DMS79 treated with DMSO at 0.1 percent for 48 hours (cell line): ENCODE measurements at regions not wholly inside any gene's neighbourhood (a gene's known extent, or its start where the extent isn't known, plus 50 kb on each side); places are given as distances from the start of the nearest gene placed in this dataset.
A peak's percentile ranks its signal among the peaks of the same experiment; 100 is the strongest.
"Not testable (repeated sequence)": the region's sequence is repeated elsewhere in the genome, so short reads cannot be mapped to it uniquely, and the experiment has no call there.

Experiments
- DNase-seq: peaks from one replicate; lab custom pipeline; 2025; lab: John Stamatoyannopoulos, UW

DNA sequence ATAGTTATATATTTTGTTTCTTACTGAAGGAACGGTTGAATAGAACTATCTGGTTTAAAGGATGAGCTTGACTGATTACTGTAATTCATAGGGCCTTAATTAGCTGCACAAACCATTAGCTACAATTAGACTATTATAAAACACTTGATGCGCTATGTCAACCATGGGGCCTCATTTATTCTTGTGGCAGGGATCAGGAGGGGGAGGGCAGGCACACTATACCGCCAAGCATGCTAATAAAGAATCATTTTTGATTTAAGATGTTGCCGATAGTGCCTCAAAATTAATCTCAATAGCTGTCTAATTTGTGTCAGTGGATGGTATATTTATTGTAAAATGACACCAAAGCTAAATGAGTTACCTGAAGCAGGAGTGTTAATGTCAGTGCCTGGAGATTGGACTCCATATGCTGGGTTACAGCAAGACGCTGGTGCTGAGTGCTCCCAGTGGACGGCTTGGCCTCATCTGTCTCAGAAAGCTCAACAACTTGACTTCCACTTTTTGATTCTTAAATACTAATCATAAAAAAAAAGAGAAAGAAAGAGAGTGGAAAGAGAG is 1007.0 kb upstream of the CELF4 start:
- DNase-seq, result peak; percentile 98

GRCh38 chr18:38571651-38572050 is 1006.1 kb upstream of the CELF4 start:
- peak; percentile 67 for DNase-seq

GRCh38 chr18:38565513-38565912 is 999.9 kb upstream of the CELF4 start:
- DNase-seq, result no peak

DNA sequence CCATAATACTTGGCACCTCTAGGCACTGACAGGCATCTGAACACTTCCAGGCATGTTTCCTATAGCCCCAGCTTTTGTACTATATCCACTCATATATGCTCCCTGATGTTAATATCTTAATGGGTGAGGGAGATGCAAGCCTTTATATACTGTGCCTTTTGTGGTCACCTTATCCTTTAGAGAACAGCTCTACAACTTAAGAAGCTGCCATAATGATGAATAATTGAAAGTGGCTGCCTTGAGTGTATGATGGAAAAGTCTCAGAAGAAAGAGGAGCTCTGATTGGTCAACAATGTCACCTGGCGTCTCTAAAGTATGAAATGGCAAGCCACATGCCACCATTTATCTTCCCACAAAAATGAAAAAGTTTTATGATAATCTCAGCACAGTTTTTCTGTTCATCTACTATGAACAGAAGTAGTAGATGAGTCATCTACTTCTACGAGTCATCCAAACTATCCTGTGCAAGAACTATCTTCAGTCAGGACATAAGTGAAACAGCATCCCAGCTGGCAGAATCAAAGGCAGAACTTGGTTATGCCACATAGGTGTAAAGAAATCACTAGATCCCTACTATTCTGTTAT is 997.9 kb upstream of the CELF4 start:
- no peak for DNase-seq

- DNase-seq, result no peak
Measured at GRCh38 chr18:38557006-38557405, 991.4 kb upstream of the CELF4 start.

DNA sequence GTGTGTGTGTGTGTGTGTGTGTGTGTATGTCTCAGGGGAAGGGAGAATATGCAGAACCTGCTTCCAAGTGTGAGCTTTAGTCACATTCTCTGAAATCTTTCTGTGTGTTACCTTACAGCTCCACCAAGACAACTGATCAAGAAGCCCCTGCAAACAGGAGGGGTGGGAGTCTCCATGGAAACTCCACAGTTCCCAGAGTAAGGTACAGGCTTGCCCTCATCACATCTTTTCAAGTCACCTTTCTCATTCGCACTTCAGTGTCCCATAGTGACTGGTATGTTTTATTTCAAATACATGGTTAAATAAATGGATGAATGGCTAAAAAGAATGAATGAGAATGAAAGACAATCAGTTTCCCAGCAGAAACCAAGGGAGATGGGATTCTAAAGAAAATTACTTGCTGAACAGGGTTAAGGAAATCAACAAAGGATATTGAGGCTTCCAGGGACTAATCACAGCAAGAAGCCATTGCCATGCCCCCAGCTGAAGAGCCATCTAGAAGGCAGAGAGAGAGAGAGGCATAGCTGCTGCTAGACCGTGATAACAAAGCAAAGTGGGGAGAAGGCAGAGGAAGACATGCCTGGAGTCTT is 987.2 kb upstream of the CELF4 start:
- no peak for DNase-seq

- no peak for DNase-seq
Measured at GRCh38 chr18:38551881-38552280, 986.3 kb upstream of the CELF4 start.

DNA sequence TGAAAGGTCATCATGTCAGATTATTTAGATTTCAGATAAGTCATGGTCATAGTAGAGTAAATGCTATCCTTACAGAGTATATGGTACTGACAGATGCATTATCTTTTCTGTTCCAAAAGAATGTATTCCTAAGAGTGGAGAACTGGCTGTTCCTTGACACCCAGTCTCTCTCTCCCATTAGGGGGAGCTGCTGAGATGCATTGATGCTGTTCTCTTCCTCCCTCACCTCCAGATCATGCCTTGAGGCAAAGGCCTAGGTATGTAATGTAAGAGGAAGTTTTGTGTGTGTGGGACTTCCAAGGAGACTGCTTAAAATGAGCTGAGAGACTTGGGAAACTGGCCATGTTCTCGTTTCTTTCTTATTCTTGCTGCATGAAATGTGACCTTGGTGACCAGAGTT is 979.5 kb upstream of the CELF4 start:
- no peak for DNase-seq

GRCh38 chr18:38539856-38540255 is 974.3 kb upstream of the CELF4 start:
- DNase-seq, result no peak

GRCh38 chr18:38539371-38539770 is 973.8 kb upstream of the CELF4 start:
- no peak for DNase-seq

DNA sequence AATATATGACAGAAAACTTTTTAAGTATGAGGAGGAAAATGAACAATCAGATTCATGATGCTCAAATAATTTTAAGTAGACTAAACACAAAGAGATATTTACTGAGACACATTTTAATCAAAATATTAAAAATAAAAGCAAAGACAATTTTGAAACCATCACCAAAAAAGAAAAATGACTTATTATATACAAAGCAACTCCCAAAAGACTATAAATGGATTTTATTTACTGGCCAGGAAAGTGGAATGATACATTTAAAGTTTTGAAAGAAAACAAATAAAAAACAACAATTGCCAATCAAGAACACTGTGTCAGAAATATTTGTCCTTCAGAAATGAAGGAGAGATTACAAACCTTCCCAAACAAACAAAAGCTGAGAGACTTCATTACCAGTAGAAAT is 968.5 kb upstream of the CELF4 start:
- DNase-seq, result no peak

DNA sequence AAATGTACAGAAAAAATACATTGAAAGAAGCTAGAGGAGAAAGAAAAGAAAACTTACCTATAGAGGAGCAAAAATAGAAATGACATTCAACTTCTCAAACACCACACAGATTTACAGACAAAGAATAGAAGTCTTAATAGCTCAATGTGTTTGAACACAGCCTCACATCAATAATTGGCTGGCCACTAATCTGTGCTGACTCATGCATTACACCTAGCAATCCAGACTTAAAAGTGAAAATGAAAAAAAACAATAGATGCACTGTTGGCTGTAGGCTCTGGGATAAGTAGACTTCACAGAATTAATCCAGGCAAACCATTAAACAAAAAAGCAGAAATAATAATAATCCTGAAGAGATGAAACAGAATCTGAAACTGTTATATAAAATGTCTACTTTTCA is 961.3 kb upstream of the CELF4 start:
- DNase-seq, result no peak

- DNase-seq, result no peak
Measured at GRCh38 chr18:38525039-38525438, 959.4 kb upstream of the CELF4 start.

GRCh38 chr18:38520786-38521185 is 955.2 kb upstream of the CELF4 start:
- no peak for DNase-seq

DNA sequence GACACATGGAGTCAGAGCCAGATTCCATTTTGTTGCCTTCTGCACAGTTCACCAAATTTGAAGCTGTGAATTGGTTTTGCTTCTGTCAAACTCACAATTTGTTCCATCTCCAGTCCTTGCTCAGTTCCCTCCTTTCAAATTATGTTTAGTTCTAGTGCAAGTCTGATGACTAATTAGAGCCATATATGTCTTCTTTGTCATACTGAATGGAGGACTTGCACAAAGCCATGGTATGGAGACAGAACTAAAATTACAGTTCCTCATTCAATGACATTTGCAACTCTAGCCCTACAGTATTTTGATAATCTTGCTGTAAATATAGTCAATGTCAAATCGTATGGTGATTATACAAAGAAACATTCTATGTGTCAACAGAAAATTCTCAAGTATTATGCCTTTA is 936.9 kb upstream of the CELF4 start:
- DNase-seq, result no peak

DNA sequence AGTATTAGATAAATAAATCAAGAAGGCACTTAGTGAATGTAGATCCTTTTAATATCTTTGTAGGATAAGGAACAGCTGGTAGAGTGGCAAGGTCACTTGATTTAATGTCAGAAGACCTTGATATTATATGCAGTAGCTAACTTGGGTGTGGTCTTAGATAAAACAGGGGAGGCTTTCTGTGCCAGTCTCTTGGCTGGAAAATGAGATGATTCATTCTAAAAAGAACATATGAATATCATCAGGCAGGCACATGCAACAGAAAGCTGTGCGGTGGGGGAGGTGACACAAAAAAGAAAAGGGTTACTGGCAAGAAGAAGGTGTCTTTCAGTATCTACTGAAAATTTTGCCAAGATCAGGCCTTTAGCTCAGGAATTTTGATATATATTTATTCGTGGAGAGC is 931.7 kb upstream of the CELF4 start:
- no peak for DNase-seq

- DNase-seq, result no peak
Measured at GRCh38 chr18:38496222-38496793, 930.7 kb upstream of the CELF4 start.

GRCh38 chr18:38494065-38494464 is 928.5 kb upstream of the CELF4 start:
- DNase-seq, result peak; percentile 68

DNA sequence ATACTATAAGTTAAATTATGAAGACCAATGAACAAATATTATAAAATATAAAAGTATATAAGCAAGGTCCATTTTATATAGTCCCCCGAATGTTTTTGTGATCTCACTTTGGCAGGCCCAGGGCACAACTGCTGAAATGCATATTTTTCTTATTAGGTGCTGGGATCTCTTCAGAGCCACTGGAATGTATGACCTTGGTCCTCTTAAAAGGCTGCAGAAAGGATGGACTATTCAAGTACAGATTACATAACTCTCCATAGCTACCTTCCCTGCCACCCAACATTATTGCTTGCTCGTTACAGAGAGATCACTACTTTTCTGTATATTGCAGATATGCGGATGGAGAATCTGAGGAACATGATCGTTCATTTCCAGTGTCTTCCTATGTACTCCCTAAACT is 925.6 kb upstream of the CELF4 start:
- no peak for DNase-seq

DNA sequence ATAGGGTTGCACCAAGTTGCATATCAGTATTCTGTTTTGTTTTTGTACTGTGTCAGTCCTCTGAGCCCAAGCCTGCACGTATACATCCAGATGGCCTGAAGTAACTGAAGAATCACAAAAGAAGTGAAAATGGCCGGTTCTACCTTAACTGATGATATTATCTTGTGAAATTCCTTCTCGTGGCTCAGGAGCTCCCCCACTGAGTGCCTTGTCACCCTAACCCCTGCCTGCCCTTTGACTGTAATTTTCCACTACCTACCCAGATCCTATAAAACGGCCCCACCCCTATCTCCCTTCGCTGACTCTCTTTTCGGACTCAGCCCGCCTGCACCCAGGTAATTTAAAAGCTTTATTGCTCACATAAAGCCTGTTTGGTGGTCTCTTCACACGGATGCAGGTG is 924.1 kb upstream of the CELF4 start:
- not testable (repeated sequence) for DNase-seq

- DNase-seq, result no peak
Measured at GRCh38 chr18:38487521-38487920, 921.9 kb upstream of the CELF4 start.

DNA sequence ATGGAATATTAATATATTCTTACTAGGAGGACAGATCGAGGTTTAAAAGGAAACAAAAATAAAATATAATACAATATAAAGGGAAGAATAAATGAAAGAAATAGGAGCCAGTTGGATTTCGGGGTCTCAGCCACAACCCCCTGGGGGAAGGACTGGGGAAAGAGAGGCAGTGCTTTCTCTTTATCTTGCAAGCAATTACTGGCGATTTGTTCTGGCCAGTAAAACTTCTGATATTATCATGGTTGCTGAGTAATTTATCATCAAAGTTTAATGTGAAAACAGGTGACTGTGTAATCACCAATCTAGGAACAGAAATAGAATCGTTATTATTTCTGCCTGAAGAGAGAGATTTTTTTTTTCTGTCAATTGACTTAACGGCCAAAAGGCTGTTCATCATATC is 917.7 kb upstream of the CELF4 start:
- no peak for DNase-seq

- no peak for DNase-seq
Measured at GRCh38 chr18:38481576-38481975, 916.0 kb upstream of the CELF4 start.

GRCh38 chr18:38475686-38476085 is 910.1 kb upstream of the CELF4 start:
- DNase-seq, result no peak
